ENCODE measurements at regions not wholly inside any gene's neighbourhood (a gene's known extent, or its start where the extent isn't known, plus 50 kb on each side); places are given as distances from the start of the nearest gene placed in this dataset.

DNA sequence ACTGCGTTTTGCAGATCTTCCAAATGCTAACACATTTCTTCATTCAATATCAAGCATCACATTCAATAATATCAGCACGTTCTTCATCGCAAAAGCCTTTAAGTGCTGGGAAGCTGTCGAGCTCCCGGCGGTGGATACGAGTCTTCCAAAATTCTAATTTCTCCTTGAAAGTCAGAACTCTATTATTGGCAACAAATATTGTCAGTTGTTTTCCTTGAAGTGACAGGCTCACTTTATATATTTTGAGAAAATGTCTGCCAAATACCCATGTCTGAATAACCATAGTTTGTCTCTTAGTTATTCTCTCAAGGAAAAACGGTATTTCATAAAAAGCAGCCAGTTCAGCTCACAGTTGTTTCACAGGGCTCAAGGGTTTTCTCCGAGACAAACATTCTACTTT lies 226.2 kb upstream of the C1orf174 start:
- TF ChIP-seq SUZ12 (IDR thresholded peaks at IDR 0.05) (no peak), BHLHE40 (IDR thresholded peaks at IDR 0.05; ENCODE audit: borderline replicate concordance) (no peak), SP1 (IDR thresholded peaks at IDR 0.05) (no peak), NFRKB (IDR thresholded peaks at IDR 0.05) (no peak)
